ENCODE measurements at regions not wholly inside any gene's neighbourhood (a gene's known extent, or its start where the extent isn't known, plus 50 kb on each side); places are given as distances from the start of the nearest gene placed in this dataset.

DNA sequence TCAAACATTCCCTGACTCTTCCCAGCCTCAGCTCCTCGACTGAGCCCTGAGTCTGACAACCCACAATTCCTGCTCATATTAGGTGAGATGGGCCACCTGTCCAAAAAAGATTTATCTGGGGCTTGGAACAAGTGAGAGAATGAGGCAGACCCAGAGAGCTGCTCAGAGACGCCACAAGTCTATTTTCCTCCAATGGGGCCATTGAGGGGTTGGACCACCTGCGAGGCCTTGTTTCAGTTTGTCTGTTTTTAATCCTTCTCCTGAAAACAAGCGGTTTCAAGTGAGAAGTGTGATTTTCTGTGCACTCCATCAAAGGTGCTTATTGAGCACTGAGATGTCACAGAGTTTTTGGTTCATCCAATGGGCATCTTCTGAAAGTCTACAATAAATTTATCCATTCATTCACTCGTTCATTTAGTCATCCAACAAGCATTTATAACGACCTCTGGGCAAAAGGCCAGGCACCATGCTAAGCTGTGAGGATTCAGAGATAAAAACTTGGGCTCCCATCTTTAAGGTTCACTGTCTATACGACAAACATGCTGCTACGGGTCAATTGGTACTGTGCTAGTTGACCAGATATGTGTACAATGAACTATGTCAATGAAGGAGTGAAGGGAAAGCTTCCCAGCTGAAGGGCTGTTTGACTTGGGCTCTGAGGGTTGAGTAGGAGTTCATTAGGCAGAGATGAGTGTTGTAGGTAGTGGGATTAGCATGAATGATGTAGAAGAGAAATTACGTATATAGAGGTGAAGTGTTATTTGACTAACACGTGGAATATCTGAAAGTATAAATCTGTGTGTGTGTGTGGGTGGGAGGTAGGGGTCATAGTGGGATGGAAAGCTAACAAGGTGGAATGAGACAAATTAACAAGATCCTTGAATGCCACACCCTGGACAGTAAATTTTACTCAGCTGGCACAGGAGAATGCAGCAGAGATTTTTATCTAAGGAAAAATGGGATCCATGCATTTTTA is 168.9 kb downstream of the MIAT start:
- TF ChIP-seq, protein P1, sequence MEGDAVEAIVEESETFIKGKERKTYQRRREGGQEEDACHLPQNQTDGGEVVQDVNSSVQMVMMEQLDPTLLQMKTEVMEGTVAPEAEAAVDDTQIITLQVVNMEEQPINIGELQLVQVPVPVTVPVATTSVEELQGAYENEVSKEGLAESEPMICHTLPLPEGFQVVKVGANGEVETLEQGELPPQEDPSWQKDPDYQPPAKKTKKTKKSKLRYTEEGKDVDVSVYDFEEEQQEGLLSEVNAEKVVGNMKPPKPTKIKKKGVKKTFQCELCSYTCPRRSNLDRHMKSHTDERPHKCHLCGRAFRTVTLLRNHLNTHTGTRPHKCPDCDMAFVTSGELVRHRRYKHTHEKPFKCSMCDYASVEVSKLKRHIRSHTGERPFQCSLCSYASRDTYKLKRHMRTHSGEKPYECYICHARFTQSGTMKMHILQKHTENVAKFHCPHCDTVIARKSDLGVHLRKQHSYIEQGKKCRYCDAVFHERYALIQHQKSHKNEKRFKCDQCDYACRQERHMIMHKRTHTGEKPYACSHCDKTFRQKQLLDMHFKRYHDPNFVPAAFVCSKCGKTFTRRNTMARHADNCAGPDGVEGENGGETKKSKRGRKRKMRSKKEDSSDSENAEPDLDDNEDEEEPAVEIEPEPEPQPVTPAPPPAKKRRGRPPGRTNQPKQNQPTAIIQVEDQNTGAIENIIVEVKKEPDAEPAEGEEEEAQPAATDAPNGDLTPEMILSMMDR (IDR thresholded peaks at IDR 0.05; ENCODE audit: insufficient read depth, low read depth, low read length), result no peak
- no peak for TF ChIP-seq EZH2 (IDR thresholded peaks at IDR 0.05; ENCODE audit: insufficient read depth, low read length)

All from astrocyte (in vitro differentiated cells and primary cell).